Nephron progenitor cell (in vitro differentiated cells): ENCODE measurements at regions not wholly inside any gene's neighbourhood (a gene's known extent, or its start where the extent isn't known, plus 50 kb on each side); places are given as distances from the start of the nearest gene placed in this dataset.

Experiments
- DNase-seq: peaks from one replicate; pipeline ENCODE4 v3.0.0; 2021
- H3K27ac Mint-ChIP-seq: 2 replicates; pipeline ENCODE4 v1.8.0; 2021; ENCODE audit warnings: mild to moderate bottlenecking, moderate library complexity, mixed read lengths
- H3K27me3 Mint-ChIP-seq: 2 replicates; pipeline ENCODE4 v1.8.0; 2021; ENCODE audit warnings: mild to moderate bottlenecking, low read depth, mixed read lengths; ENCODE audit not compliant: poor library complexity
- H3K36me3 Mint-ChIP-seq: 2 replicates; pipeline ENCODE4 v1.8.0; 2021; ENCODE audit warnings: low read depth, mixed read lengths
- H3K4me1 Mint-ChIP-seq: 2 replicates; pipeline ENCODE4 v1.8.0; 2021; ENCODE audit warnings: mixed read lengths
- H3K4me3 Mint-ChIP-seq: 2 replicates; pipeline ENCODE4 v1.8.0; 2021; ENCODE audit warnings: mild to moderate bottlenecking, moderate library complexity, mixed read lengths
- H3K9me3 Mint-ChIP-seq: 2 replicates; pipeline ENCODE4 v1.8.0; 2021; ENCODE audit warnings: mild to moderate bottlenecking, moderate library complexity, mixed read lengths
- CTCF ChIP-seq: fragments of 200-600 bp; sonication (generic); IDR thresholded peaks from 2 replicates; pipeline ENCODE4 v1.5.0; 2021; ENCODE audit warnings: antibody characterized with exemption

GRCh38 chr14:99325591-99325990 is 53.6 kb upstream of the BCL11B start:
- Mint-ChIP-seq H3K36me3 (no peaks in the 10 kb centered on the region), H3K4me1 (peaks cover 37% of the 10 kb centered on the region), H3K27me3 (peaks cover 10% of the 10 kb centered on the region), H3K9me3 (no peaks in the 10 kb centered on the region), H3K4me3 (no peak overlapping the region), H3K27ac (no peak overlapping the region)
- TF ChIP-seq CTCF: no peak
- no peak for DNase-seq

- Mint-ChIP-seq H3K4me3 (no peak overlapping the region), H3K36me3 (no peaks in the 10 kb centered on the region)
Measured at GRCh38 chr14:99325016-99325415, 53.0 kb upstream of the BCL11B start.

GRCh38 chr14:99324291-99324690 is 52.3 kb upstream of the BCL11B start:
- peaks cover 10% of the 10 kb centered on the region for H3K27me3 Mint-ChIP-seq
- no peaks in the 10 kb centered on the region for H3K9me3 Mint-ChIP-seq
- H3K4me1 Mint-ChIP-seq: peaks cover 44% of the 10 kb centered on the region
- H3K4me3 Mint-ChIP-seq: no peak overlapping the region
- H3K27ac Mint-ChIP-seq: no peak overlapping the region
- TF ChIP-seq CTCF: no peak
- no peaks in the 10 kb centered on the region for H3K36me3 Mint-ChIP-seq
- DNase-seq: no peak

More at GRCh38 chr14:99325016-99325415, 53.0 kb upstream of the BCL11B start:
- peaks cover 10% of the 10 kb centered on the region for H3K27me3 Mint-ChIP-seq
- peaks cover 37% of the 10 kb centered on the region for H3K4me1 Mint-ChIP-seq
- H3K9me3 Mint-ChIP-seq: no peaks in the 10 kb centered on the region
- TF ChIP-seq CTCF: no peak
- DNase-seq: no peak
- no peak overlapping the region for H3K27ac Mint-ChIP-seq

- no peaks in the 10 kb centered on the region for H3K9me3 Mint-ChIP-seq
- H3K4me1 Mint-ChIP-seq: peaks cover 50% of the 10 kb centered on the region
- no peak for DNase-seq
- peaks cover 8% of the 10 kb centered on the region for H3K27me3 Mint-ChIP-seq
- TF ChIP-seq CTCF: no peak
- H3K27ac Mint-ChIP-seq: no peak overlapping the region
- no peaks in the 10 kb centered on the region for H3K36me3 Mint-ChIP-seq
- no peak overlapping the region for H3K4me3 Mint-ChIP-seq
Measured at GRCh38 chr14:99323603-99324185, 51.7 kb upstream of the BCL11B start.

- Mint-ChIP-seq H3K36me3 (no peaks in the 10 kb centered on the region), H3K9me3 (no peaks in the 10 kb centered on the region), H3K27ac (peak overlapping the region; percentile 59), H3K4me3 (no peak overlapping the region), H3K27me3 (peaks cover 6% of the 10 kb centered on the region), H3K4me1 (peaks cover 54% of the 10 kb centered on the region)
- TF ChIP-seq CTCF: no peak
- DNase-seq: no peak
Measured at GRCh38 chr14:99322731-99323599, 51.0 kb upstream of the BCL11B start.
